Activated CD8-positive, alpha-beta T cell treated with anti-CD3 and anti-CD28 coated beads for 36 hours (primary cell): ENCODE measurements at regions not wholly inside any gene's neighbourhood (a gene's known extent, or its start where the extent isn't known, plus 50 kb on each side); places are given as distances from the start of the nearest gene placed in this dataset.

ENCODE experiments used
- ATAC-seq: fragments of 200-7000 bp; cut with Tn5 transposase; one replicate; pipeline ENCODE4 v1.10.0; 2021; ENCODE audit warnings: mild to moderate bottlenecking, moderate library complexity
- CTCF ChIA-PET: fragments of 350-600 bp; sonication (Branson Sonifier 250); formaldehyde crosslinking; loops from one replicate; lab custom pipeline; 2021; ENCODE audit warnings: antibody characterized with exemption; lab: Charles Lee
- POLR2A ChIA-PET: fragments of 350-600 bp; sonication (Branson Sonifier 250); formaldehyde crosslinking; loops from one replicate; lab custom pipeline; 2021; ENCODE audit warnings: antibody characterized with exemption; lab: Charles Lee
- DNase-seq: peaks from one replicate; pipeline ENCODE4 v3.0.0-alpha.2; 2020
- H3K27ac Mint-ChIP-seq: one replicate; pipeline ENCODE4 v1.8.0; 2021; ENCODE audit warnings: mild to moderate bottlenecking, mixed read lengths
- H3K27me3 Mint-ChIP-seq: one replicate; pipeline ENCODE4 v1.8.0; 2021; ENCODE audit warnings: mixed read lengths
- H3K36me3 Mint-ChIP-seq: one replicate; pipeline ENCODE4 v1.8.0; 2021; ENCODE audit warnings: low read depth, mixed read lengths
- H3K4me1 Mint-ChIP-seq: one replicate; pipeline ENCODE4 v1.8.0; 2021; ENCODE audit warnings: low read depth, mixed read lengths
- H3K4me3 Mint-ChIP-seq: one replicate; pipeline ENCODE4 v1.8.0; 2021; ENCODE audit warnings: mild to moderate bottlenecking, moderate library complexity, mixed read lengths
- H3K9me3 Mint-ChIP-seq: one replicate; pipeline ENCODE4 v1.8.0; 2021; ENCODE audit warnings: mixed read lengths
- intact Hi-C: fragments of 100-400 bp; cut with micrococcal nuclease; formaldehyde crosslinking; loops from one replicate; pipeline ENCODE4 v1.10.0; 2022
- TF ChIP-seq, protein P1 (sequence below): fragments of 200-600 bp; IDR thresholded peaks from one replicate; pipeline ENCODE4 v1.8.0; 2022; ENCODE audit warnings: antibody characterized with exemption, mild to moderate bottlenecking

GRCh38 chr2:4381049-4381448 is 677.7 kb downstream of the DCDC2C start:
- H3K9me3 Mint-ChIP-seq = peaks cover 10% of the 10 kb centered on the region
- POLR2A ChIA-PET = no interaction called here
- H3K27ac Mint-ChIP-seq = no peak overlapping the region
- ATAC-seq (no peak), DNase-seq (no peak)
- H3K27me3 Mint-ChIP-seq = no peaks in the 10 kb centered on the region
- H3K4me3 Mint-ChIP-seq = no peak overlapping the region
- intact Hi-C loops = no loop called here
- TF ChIP-seq, protein P1, sequence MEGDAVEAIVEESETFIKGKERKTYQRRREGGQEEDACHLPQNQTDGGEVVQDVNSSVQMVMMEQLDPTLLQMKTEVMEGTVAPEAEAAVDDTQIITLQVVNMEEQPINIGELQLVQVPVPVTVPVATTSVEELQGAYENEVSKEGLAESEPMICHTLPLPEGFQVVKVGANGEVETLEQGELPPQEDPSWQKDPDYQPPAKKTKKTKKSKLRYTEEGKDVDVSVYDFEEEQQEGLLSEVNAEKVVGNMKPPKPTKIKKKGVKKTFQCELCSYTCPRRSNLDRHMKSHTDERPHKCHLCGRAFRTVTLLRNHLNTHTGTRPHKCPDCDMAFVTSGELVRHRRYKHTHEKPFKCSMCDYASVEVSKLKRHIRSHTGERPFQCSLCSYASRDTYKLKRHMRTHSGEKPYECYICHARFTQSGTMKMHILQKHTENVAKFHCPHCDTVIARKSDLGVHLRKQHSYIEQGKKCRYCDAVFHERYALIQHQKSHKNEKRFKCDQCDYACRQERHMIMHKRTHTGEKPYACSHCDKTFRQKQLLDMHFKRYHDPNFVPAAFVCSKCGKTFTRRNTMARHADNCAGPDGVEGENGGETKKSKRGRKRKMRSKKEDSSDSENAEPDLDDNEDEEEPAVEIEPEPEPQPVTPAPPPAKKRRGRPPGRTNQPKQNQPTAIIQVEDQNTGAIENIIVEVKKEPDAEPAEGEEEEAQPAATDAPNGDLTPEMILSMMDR = no peak
- CTCF ChIA-PET = no interaction called here
- no peaks in the 10 kb centered on the region for H3K36me3 Mint-ChIP-seq
- no peaks in the 10 kb centered on the region for H3K4me1 Mint-ChIP-seq

DNA sequence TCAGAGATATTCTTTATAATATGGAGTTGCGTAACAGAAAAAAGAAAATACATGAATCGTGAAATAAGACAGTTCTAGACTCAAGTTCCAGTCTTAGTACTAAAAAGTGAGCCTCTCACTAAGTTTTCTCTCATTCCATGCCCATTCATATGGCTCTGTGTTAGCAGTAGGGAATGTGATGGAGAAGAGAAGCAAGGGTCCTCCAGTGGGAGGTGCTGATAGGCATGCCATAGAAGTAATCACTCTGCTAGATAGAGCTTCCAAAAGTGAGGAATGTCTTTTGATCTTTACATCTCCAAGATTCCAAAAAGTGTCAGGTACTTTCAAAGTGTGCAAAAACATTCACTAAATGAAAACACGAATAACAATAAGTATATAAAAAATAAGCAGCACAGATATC is 678.4 kb downstream of the DCDC2C start:
- Mint-ChIP-seq H3K36me3 (no peaks in the 10 kb centered on the region), H3K9me3 (peaks cover 10% of the 10 kb centered on the region), H3K27me3 (no peaks in the 10 kb centered on the region), H3K4me1 (no peaks in the 10 kb centered on the region), H3K27ac (no peak overlapping the region), H3K4me3 (no peak overlapping the region)
- ChIA-PET POLR2A (no interaction called here), CTCF (no interaction called here)
- intact Hi-C loops = no loop called here
- ATAC-seq (no peak), DNase-seq (no peak)
- TF ChIP-seq, protein P1 = no peak

DNA sequence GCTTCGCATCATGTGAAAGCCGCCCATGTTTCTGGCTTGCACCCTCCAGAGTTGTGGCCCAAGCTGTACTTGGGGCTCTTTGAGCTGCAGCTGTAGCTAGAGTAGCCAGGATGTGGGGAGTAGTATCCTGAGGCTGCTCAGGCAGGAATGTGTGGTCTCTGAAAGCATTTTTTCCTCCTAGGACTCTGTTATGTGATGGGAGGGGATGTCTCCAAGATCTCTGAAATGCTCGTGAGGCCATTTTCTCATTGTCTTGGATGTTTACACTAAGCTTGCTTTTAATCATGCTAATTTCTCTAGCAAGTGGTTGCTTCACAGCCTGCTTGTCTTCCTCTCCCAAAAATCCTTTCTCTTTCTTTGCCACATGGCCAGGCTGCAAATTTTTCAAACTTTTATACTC is 687.6 kb downstream of the DCDC2C start:
- POLR2A ChIA-PET = no interaction called here

DNA sequence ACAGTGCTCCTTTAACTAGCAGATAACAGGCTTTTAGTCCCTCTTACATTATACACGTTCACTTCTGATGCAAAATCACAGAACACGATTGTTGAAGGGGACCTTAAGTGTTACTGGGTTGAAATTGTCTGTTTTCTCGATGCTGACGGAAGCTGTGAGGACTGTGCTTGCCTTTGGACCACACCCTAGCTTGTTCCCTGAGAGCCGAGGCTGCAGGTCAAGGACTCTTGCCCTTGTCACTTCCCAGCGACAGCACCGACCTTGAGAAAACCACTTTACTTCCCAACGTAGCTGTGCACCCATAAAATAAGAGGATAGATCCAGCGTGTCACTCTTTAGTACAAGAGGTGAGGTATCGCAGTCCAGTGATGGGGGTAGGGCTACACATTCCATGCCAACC is 701.0 kb downstream of the DCDC2C start:
- H3K27me3 Mint-ChIP-seq = no peaks in the 10 kb centered on the region

More for the DNA sequence above, 687.6 kb downstream of the DCDC2C start:
- TF ChIP-seq, protein P1 = no peak
- Mint-ChIP-seq H3K27me3 (no peaks in the 10 kb centered on the region), H3K9me3 (peaks cover 21% of the 10 kb centered on the region), H3K36me3 (no peaks in the 10 kb centered on the region), H3K4me1 (no peaks in the 10 kb centered on the region), H3K27ac (no peak overlapping the region), H3K4me3 (no peak overlapping the region)
- CTCF ChIA-PET = no interaction called here
- ATAC-seq (no peak), DNase-seq (no peak)
- intact Hi-C loops = no loop called here

DNA sequence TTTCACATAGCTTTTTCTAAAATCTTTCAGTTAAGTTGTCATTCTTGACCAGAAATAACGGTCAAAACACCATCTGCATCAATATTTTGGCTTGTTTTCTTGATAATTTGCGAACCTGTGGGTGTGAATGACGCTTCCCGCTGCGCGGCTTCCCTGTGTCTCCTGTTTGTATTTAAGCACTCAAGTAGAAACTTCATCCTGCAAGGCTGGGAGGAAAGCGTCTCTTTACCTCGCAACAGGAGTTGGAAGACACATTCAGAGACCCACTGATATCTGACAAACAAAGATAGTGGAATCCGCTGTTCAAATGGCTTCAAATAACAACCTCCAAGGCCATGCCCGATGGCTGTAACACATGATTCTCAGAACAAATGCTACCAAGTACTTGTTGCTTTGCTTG is 704.9 kb downstream of the DCDC2C start:
- H3K9me3 Mint-ChIP-seq = peaks cover 19% of the 10 kb centered on the region
- POLR2A ChIA-PET = interaction anchor here (0.7 kb wide), 1 partner anchor 136 kb away, joined by 4 read pairs; no protein-coding TSS in a partner anchor
- CTCF ChIA-PET = no interaction called here
- no peak overlapping the region for H3K27ac Mint-ChIP-seq
- H3K4me3 Mint-ChIP-seq = no peak overlapping the region
- H3K36me3 Mint-ChIP-seq = no peaks in the 10 kb centered on the region
- ATAC-seq (no peak), DNase-seq (no peak)
- intact Hi-C loops = no loop called here
- TF ChIP-seq, protein P1 = no peak
- no peaks in the 10 kb centered on the region for H3K27me3 Mint-ChIP-seq
- H3K4me1 Mint-ChIP-seq = no peaks in the 10 kb centered on the region

More for the DNA sequence above, 701.0 kb downstream of the DCDC2C start:
- ChIA-PET CTCF (no interaction called here), POLR2A (no interaction called here)
- H3K36me3 Mint-ChIP-seq = no peaks in the 10 kb centered on the region
- H3K4me1 Mint-ChIP-seq = no peaks in the 10 kb centered on the region
- H3K4me3 Mint-ChIP-seq = no peak overlapping the region
- intact Hi-C loops = no loop called here
- no peak overlapping the region for H3K27ac Mint-ChIP-seq
- peaks cover 10% of the 10 kb centered on the region for H3K9me3 Mint-ChIP-seq
- TF ChIP-seq, protein P1 = no peak
- ATAC-seq (no peak), DNase-seq (no peak)
